ENCODE measurements at regions not wholly inside any gene's neighbourhood (a gene's known extent, or its start where the extent isn't known, plus 50 kb on each side); places are given as distances from the start of the nearest gene placed in this dataset.

- TF ChIP-seq, protein P1, sequence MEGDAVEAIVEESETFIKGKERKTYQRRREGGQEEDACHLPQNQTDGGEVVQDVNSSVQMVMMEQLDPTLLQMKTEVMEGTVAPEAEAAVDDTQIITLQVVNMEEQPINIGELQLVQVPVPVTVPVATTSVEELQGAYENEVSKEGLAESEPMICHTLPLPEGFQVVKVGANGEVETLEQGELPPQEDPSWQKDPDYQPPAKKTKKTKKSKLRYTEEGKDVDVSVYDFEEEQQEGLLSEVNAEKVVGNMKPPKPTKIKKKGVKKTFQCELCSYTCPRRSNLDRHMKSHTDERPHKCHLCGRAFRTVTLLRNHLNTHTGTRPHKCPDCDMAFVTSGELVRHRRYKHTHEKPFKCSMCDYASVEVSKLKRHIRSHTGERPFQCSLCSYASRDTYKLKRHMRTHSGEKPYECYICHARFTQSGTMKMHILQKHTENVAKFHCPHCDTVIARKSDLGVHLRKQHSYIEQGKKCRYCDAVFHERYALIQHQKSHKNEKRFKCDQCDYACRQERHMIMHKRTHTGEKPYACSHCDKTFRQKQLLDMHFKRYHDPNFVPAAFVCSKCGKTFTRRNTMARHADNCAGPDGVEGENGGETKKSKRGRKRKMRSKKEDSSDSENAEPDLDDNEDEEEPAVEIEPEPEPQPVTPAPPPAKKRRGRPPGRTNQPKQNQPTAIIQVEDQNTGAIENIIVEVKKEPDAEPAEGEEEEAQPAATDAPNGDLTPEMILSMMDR (IDR thresholded peaks at IDR 0.05) = no peak
- TF ChIP-seq POLR2A (IDR thresholded peaks at IDR 0.05) = no peak
Observed at GRCh38 chr14:53703457-53703856, 253.2 kb downstream of the BMP4 start.
